ENCODE measurements at regions not wholly inside any gene's neighbourhood (a gene's known extent, or its start where the extent isn't known, plus 50 kb on each side); places are given as distances from the start of the nearest gene placed in this dataset.

DNA sequence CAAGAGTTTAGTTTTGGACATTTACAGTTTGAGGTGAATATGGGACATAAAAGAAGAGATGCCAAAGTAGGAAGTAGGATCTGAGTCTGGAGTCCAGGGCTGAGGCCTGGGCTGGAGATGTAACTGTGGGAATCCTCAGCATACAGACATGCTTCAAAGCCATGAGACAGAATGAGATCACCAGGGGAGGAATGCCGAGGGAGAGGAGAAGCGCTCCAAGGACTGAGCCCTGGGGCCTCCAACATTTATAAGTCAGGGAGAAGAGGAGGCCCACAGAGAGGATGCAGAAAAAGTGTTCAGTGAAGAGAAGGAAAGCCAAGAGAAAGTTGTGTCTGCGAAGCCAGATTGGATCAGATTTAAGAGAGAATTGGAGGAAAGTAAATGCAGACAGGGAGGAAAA lies 277.5 kb upstream of the MYOCD start:
- no peak for DNase-seq

DNA sequence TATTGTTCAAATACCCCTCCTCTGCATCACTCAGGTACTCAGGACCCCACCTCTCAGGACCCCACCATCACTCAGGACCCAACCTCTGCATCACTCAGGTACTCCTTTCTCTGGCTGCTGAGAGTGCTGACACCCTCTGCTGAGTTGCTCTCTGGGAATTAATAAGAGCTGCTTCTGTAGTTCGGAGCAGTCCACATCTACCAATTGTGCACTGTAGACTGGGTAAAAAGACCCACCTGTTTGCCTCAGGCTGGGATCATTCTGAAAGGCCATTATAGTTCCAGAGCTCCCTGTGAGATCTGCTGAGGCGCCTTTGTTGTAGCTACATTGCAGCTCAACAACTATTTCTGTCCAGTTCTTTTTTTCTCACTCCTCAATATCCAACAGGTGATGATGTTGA lies 276.3 kb upstream of the MYOCD start:
- no peak for DNase-seq

- DNase-seq: no peak
These were observed 275.1 kb upstream of the MYOCD start for GRCh38 chr17:12390631-12391030.

GRCh38 chr17:12391468-12391867 lies 274.2 kb upstream of the MYOCD start:
- no peak for DNase-seq

DNA sequence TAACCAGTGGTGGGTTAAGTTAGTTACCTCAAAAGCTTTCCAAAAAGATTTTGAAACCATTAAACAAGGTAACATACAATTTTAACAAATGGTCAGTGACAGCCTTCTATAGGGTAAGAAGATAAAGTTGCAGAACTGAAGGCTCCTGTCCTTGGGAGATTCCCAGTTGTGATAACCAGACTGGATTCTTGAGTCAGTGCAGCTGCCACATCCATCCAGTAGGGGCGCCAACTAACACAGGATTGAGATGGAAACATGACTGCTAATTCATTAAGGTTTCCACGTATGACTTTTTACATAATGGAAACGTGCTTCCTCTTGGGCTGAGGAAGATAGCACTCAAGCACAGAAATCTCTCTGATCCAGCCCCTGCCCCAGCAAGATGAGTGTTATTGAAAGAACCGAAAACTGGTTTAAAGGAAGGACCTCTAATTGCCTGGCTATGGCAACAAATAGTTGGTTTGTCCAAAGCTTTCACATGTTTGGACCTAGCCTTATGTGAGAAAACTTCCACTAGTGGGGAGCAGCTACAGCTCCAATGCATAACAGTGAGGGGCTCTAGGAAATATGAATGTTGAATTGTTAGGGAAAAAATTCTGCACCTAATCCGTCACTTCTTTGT lies 269.8 kb upstream of the MYOCD start:
- DNase-seq: peak in 1 of 2 experiments; percentile 0

GRCh38 chr17:12398441-12399051 lies 267.1 kb upstream of the MYOCD start:
- DNase-seq: no peak

- no peak for DNase-seq
These were observed 262.6 kb upstream of the MYOCD start for GRCh38 chr17:12402963-12403622.

- no peak for DNase-seq
These were observed 261.8 kb upstream of the MYOCD start for GRCh38 chr17:12403881-12404398.

GRCh38 chr17:12406623-12407215 lies 259.0 kb upstream of the MYOCD start:
- DNase-seq: no peak

GRCh38 chr17:12407495-12408252 lies 258.0 kb upstream of the MYOCD start:
- DNase-seq: no peak

- no peak for DNase-seq
These were observed 256.6 kb upstream of the MYOCD start for GRCh38 chr17:12409082-12409481.

- DNase-seq: no peak
These were observed 255.0 kb upstream of the MYOCD start for GRCh38 chr17:12410717-12411116.

GRCh38 chr17:12415031-12415430 lies 250.7 kb upstream of the MYOCD start:
- DNase-seq: no peak

DNA sequence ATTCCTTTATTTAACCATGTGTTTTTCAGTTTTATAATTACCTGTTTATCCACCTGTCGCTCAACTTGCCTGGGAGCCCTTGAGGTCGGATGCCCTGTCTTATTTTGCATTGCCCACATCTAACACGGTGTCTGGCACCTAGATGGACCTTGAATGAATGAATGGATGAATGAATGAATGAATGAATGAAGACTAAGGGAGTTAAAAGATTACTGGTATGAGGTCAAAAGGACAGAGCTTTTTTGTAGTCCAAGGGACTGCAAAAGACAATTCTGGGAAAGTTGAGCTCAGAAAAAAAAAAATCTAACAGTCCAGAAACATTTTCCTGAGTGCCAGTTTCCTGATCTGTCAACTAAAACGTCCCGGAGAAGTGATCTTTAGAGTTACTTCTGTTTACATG lies 244.6 kb upstream of the MYOCD start:
- DNase-seq: no peak

DNA sequence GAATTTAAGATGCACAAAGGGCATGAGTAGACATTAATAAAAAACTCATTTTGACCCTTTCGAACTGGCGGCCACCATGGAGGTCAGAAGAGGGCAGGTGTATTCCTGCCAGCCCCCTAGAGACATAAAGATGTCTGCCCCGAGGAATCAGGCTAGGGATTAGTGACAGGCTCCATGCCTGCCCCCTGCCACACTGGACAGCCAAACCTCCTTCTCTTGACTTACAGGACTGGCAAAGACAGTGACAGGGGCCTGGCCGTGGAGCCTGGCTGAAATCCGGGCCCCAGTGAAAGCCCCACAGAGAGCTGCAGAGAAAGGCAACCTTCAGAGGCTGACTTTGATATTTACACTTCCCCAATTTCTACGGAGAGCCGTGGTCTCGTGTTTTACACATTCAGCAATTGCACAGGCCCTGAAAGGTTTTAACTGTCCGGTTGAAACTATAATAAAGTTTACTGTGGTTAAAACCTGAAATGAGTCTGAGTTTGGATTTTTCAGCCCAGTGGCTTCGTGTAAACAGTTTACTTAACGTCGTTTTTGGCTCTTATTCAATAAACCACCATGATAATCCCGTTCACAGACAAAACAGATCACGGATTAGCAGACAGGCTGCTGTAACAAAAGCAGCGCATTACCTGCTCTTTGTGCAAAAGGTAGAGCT lies 243.9 kb upstream of the MYOCD start:
- no peak for DNase-seq

- no peak for DNase-seq
These were observed 243.0 kb upstream of the MYOCD start for GRCh38 chr17:12422651-12423050.

GRCh38 chr17:12423337-12423736 lies 242.4 kb upstream of the MYOCD start:
- no peak for DNase-seq

- DNase-seq: no peak
These were observed 236.6 kb upstream of the MYOCD start for GRCh38 chr17:12429116-12429515.

DNA sequence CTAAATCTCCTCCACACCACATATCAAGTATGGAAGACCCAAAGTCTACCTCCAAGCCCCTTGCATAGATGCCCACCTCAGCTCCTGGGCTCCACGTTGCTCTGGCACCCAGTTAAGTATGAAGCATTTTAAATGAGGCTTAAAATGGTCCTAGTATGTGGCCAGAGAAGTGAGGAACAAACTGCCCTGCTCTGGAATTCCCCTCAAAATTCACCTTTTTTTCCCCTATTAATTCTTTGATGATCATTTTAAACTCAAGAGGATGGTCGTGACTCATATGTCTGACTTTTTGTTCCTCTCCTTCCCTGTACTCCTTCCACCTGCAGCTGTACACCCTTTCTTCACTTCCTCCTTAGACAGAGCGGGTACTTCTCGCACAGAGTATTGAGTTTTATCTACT lies 234.5 kb upstream of the MYOCD start:
- DNase-seq: no peak

GRCh38 chr17:12438212-12438611 lies 227.5 kb upstream of the MYOCD start:
- no peak for DNase-seq

DNA sequence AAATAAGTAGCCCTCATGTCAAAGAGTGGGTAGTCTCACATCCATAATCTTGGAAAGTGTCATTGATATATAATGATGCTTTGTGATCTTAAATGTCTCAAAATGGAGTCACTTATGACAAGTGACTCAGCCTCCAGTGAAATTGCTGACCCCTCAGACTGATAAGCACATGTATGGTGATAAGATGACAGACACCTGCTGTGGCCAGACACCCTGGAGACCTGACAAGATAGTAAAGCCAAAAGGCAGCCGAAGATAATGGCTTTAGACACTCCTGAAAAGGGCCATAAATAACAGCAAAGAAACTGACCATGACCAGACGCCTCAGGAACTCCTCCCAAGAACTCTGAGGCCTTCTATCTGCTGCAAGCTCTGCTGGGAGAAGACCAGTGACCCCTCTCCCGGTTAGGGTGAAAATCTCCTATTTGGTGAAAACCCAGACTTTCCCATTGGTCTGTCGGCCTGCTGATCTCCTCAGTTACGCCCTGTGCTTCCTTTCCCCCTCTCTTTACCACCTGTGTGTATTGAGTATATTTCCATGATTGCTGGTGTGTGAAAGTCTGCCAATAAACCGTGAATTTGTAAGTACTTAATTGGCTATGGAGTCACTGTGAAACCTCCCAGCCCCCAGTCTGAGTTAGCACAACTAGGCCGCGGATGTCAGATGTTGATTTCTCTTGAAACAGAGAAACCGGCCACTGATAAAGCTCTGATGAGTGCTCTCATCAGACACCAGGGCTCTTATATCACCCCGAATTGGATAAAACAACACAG lies 226.7 kb upstream of the MYOCD start:
- DNase-seq: no peak

GRCh38 chr17:12445331-12445730 lies 220.4 kb upstream of the MYOCD start:
- DNase-seq: no peak
